Esophagus squamous epithelium (tissue), 4 donors: ENCODE measurements at regions not wholly inside any gene's neighbourhood (a gene's known extent, or its start where the extent isn't known, plus 50 kb on each side); places are given as distances from the start of the nearest gene placed in this dataset.

ENCODE experiments used
- CTCF ChIP-seq, 6 experiments: fragments of 450-650 bp in 4 of 6; fragments of 200-600 bp in 2 of 6; sonication (generic) in 2 of 6; IDR thresholded peaks; one replicate each; pipeline ENCODE4 v1.5.1; 2016 to 2019; ENCODE audit warnings: antibody characterized with exemption in 6 of 6, mild to moderate bottlenecking in 4 of 6, moderate library complexity in 4 of 6
- POLR2A ChIP-seq, 4 donors: fragments of 450-650 bp; IDR thresholded peaks; one replicate each; pipeline ENCODE4 v1.6.1; 2017; ENCODE audit warnings: antibody characterized with exemption in 4 of 4, mild to moderate bottlenecking in 4 of 4, moderate library complexity in 3 of 4

- TF ChIP-seq CTCF (IDR thresholded peaks at IDR 0.05) (no peak), POLR2A (IDR thresholded peaks at IDR 0.05) (no peak)
Measured at GRCh38 chr13:20331949-20332348, 99.8 kb upstream of the GJB6 start.
